SKM-1 (cell line): ENCODE measurements at regions not wholly inside any gene's neighbourhood (a gene's known extent, or its start where the extent isn't known, plus 50 kb on each side); places are given as distances from the start of the nearest gene placed in this dataset.

Experiments
- DNase-seq: peaks from one replicate; lab custom pipeline; 2025; ENCODE audit not compliant: unreplicated experiment; lab: John Stamatoyannopoulos, UW

GRCh38 chr17:13921841-13922776 is 147.2 kb upstream of the COX10 start:
- DNase-seq = no peak

DNA sequence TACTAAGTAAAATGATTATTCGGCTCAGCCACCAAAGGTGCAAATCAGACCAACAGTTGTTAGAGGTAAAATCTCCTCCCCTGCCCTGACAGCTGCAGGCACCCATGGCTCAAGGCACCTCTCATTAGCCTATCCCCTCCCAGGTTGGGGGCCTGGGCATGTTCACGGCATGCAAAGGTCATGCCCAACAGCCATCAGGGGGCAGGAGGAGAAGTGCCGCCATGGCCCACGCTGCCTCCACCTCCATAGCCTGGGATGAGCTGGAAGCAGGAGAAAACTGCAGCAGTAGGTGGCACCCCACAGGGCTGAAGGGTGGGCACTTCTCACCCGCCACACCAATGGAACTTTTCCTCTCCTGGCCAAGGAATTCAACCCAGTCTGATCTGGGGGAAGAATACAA is 146.4 kb upstream of the COX10 start:
- no peak for DNase-seq

GRCh38 chr17:13925579-13925978 is 143.7 kb upstream of the COX10 start:
- DNase-seq = no peak

GRCh38 chr17:13931111-13931526 is 138.2 kb upstream of the COX10 start:
- peak; percentile 92 for DNase-seq

- DNase-seq = peak; percentile 54
Observed at GRCh38 chr17:13931800-13932460, 137.4 kb upstream of the COX10 start.

DNA sequence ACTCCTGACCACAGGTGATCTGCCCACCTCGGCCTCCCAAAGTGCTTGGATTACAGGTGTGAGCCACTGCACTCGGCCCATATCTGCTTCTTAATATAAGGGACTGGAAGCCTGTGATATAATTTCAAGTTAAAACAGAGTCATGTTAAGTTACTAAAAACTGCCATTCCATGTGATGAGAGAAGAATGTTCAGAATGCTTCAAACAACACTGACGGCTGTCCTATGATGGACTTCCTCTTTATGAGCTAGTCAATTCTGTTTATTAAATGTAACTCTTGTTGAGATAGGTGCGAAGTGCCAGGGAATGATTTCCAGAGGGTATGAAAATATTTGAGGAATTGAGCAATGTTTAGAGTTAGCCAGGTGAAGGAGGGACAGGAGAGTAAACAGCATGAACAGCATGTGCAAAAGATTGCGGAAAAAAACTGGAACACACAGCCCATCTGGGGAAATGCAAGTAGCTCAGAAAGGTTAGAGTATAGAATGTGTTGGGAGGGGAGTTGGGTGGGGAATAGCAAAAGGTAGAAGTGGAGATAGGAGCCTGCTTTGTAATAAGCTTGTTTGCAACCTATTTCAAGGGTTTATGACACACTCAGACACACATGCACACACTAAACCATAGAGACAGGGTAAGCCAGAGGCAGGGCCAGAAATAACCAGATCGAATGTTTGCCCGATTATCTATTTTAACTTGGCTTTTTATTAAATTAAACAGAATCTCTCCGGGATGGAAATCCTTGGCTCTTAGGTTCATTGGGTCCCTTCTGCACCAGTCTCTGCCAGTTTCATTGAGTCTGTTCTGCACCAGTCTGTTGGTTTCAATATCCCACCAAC is 135.6 kb upstream of the COX10 start:
- DNase-seq = no peak

GRCh38 chr17:13939222-13939621 is 130.1 kb upstream of the COX10 start:
- DNase-seq = no peak

GRCh38 chr17:13940858-13941665 is 128.2 kb upstream of the COX10 start:
- DNase-seq = no peak

- no peak for DNase-seq
Observed at GRCh38 chr17:13941781-13942180, 127.5 kb upstream of the COX10 start.

DNA sequence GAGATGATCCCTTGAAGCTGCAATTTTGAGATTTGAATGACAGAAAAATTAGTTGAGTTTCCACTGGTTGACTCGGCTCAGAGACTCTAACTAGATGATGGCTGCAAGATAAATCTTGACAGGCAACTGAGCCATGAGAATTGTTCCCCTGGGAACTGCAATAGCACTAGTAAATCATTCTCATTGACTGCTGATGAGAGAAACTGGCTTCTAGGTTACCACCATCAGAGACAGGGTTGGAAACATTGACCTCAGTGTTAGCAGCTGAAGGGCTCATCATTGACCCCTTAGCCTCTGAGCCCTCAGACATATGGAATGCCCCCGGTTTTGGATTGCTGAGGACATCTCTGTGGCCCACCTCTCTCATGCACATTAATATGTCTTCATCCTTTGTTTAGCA is 125.4 kb upstream of the COX10 start:
- no peak for DNase-seq

GRCh38 chr17:13947499-13947898 is 121.8 kb upstream of the COX10 start:
- no peak for DNase-seq

DNA sequence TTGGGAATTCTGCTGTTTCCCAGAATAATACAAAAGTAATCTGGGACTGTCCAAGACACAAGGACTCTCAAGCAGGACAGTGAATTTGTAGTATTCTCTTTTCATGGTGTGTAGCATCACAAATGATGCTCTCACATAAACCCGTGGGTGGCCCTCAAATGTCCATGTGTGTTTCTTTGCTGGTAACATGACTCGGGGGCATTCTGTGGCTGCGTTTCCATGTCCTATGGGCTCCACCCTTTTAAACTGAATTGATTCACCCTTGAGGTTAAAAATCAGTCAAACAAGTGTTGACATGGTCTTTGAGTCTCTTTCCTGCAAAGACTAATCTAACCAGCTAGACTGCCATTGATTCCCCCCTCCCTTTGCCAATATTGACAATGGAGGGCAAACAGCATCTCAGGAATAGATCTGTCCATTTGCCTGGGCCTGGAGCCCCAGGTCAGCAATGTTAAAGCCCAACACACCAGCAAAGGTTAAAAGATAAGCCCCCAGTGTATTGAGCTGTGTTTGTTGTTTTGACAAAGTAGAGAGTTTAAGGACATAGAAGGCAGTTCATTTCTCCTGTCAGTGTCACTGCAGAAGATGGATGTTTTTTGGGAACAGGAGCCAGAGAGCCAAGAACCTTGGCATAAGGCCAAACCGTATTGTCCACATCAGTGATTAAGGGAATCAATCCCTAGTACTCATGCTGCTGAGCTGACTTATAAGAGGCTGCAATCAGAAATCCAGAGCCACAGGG is 117.1 kb upstream of the COX10 start:
- no peak for DNase-seq

- no peak for DNase-seq
Observed at GRCh38 chr17:13953841-13954240, 115.5 kb upstream of the COX10 start.

- no peak for DNase-seq
Observed at GRCh38 chr17:13957636-13958035, 111.7 kb upstream of the COX10 start.

- DNase-seq = no peak
Observed at GRCh38 chr17:13958773-13959172, 110.5 kb upstream of the COX10 start.

DNA sequence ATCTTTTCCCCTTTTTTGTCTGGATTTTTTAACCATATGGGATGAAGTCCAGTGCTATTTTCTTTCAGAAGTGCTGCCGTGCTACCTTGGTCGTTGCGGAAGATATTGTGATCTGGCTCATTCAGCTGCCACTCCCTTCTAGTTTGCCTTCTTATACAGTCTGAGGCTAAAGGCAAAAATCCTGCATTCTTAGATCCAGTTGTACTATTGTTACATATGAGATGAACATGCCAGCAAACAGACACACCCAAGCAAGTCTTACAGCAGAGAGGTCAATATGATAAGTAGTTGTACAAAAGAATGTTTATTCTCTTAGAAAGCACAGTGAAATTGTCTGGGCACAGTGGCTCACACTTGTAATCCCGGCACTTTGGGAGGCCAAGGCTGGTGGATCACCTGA is 108.0 kb upstream of the COX10 start:
- DNase-seq = no peak

DNA sequence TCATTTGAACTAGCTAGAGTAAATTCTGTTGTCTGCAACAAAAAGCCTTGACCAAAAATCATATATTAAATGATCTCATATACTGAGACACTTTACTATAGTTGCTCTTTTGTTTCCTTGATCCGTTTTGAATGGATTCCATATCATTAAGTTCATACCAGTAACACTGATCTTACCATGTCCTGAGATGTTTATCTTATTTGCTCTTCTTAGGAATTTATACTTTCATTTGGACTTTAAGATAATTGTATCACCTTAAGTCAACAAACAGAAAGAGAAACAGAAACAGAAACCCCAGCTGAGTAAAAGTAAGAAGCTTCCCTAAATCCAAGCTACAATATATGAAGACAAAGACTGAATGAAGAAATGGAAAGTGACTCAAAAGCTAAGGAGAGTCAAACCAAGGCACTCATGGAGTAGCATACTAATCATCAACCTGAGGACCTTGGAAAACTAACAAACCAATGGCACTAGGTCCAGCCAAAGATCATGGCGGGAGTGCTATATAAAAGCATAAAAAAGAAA is 106.5 kb upstream of the COX10 start:
- no peak for DNase-seq

DNA sequence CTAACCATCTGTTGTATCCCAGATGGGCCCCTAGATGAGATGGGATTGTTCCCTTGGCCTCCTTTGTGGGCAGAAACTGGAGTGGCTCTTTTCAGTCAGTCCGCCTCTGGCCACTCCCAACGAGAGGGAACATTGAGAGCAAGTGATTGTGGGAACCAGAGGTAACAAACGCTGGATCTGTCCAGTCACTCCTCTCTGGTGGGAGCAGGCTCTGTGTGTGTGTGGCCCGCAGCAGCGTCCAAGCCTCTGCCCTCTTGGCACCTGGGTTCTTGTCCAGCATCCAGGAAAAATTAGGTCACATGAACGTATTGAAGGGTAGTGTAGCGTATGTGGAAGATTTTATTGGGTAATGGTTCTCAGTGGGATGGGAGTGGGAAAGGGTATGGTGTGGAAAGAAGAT is 101.9 kb upstream of the COX10 start:
- no peak for DNase-seq

- no peak for DNase-seq
Observed at GRCh38 chr17:13970531-13970930, 98.8 kb upstream of the COX10 start.
